ENCODE measurements at regions not wholly inside any gene's neighbourhood (a gene's known extent, or its start where the extent isn't known, plus 50 kb on each side); places are given as distances from the start of the nearest gene placed in this dataset.

GRCh38 chr4:20575486-20575885, 124.8 kb upstream of the PACRGL start:
- H3K27ac ChIP-seq (ENCODE audit: insufficient read length, low read depth, low read length), result no peak overlapping the region
- H3K4me2 ChIP-seq (ENCODE audit: insufficient read depth, insufficient read length, low read length), result no peak overlapping the region
- no CpG with 5 or more reads among the region's 5 CpGs for WGBS (ENCODE audit: extremely low coverage, insufficient read length, low lambda C conversion rate)

More at GRCh38 chr4:20575486-20575885, 124.8 kb upstream of the PACRGL start:
- Histone ChIP-seq H3K9me3 (ENCODE audit: control insufficient read depth, low read depth, low read length) (no peaks in the 10 kb centered on the region), H2BK20ac (ENCODE audit: low read depth, low read length, poor library complexity, severe bottlenecking) (peak overlapping the region; percentile 75), H2BK15ac (ENCODE audit: low read depth, low read length) (no peak overlapping the region), H3K4me1 (ENCODE audit: insufficient read depth, low read length) (peaks cover 3% of the 10 kb centered on the region; the same call in 1 of the 2 replicates), H3K79me1 (ENCODE audit: insufficient read depth, low read depth, low read length, poor library complexity, severe bottlenecking) (no peaks in the 10 kb centered on the region), H2AFZ (ENCODE audit: low read length) (no peak overlapping the region), H2BK5ac (ENCODE audit: insufficient read length, low read length) (no peak overlapping the region), H4K8ac (replicated peaks; ENCODE audit: insufficient read length, low read depth, low read length) (no peak overlapping the region), H2BK12ac (ENCODE audit: insufficient read length, low read depth, low read length) (no peak overlapping the region), H3K23ac (ENCODE audit: insufficient read length, low read depth, low read length) (no peak overlapping the region), H3K4ac (ENCODE audit: low read depth, low read length) (no peak overlapping the region), H3K27me3 (ENCODE audit: insufficient read depth, low read length) (no peaks in the 10 kb centered on the region), H3K56ac (ENCODE audit: insufficient read length, low read depth, low read length) (no peak overlapping the region), H2AK5ac (ENCODE audit: insufficient read length, low read length) (no peak overlapping the region), H3T11ph (ENCODE audit: low read length) (no peak overlapping the region), H3K18ac (ENCODE audit: insufficient read length, low read depth, low read length) (no peak overlapping the region), H3K9ac (ENCODE audit: extremely low read depth, insufficient read length, low read length) (no peak overlapping the region), H3K14ac (ENCODE audit: insufficient read depth, low read length) (no peak overlapping the region), H4K20me1 (ENCODE audit: control insufficient read depth, insufficient read depth, insufficient read length) (no peaks in the 10 kb centered on the region), H2BK120ac (ENCODE audit: low read depth, low read length, poor library complexity, severe bottlenecking) (no peak overlapping the region), H4K91ac (ENCODE audit: insufficient read length, low read depth, low read length) (no peak overlapping the region), H4K5ac (ENCODE audit: insufficient read length, low read depth, low read length) (no peak overlapping the region), H3K79me2 (ENCODE audit: insufficient read depth, low read length) (no peaks in the 10 kb centered on the region), H3K23me2 (ENCODE audit: insufficient read length, low read depth, low read length, poor library complexity, severe bottlenecking) (no peaks in the 10 kb centered on the region)
- no peak for TF ChIP-seq CTCF (conservative IDR thresholded peaks at IDR 0.05)
- peaks cover 35 to 37% of the 10 kb centered on the region in 2 experiments for H3K4me1 Mint-ChIP-seq
- H3K36me3 Mint-ChIP-seq (ENCODE audit: insufficient read depth in 1 of 3, low read depth in 3 of 3), result no peaks in the 10 kb centered on the region
- H3K27me3 Mint-ChIP-seq (ENCODE audit: low read depth), result no peaks in the 10 kb centered on the region
- H3K27ac Mint-ChIP-seq, result peak overlapping the region in 1 of 3 experiments; percentile 30; a peak in 1 of 7 replicates
- H3K9me3 Mint-ChIP-seq, result no peaks in the 10 kb centered on the region
- no peak overlapping the region for H3K4me3 Mint-ChIP-seq
- DNase-seq, result no peak
